ENCODE measurements at regions not wholly inside any gene's neighbourhood (a gene's known extent, or its start where the extent isn't known, plus 50 kb on each side); places are given as distances from the start of the nearest gene placed in this dataset.

- Histone ChIP-seq H3K27ac (ENCODE audit: low read depth, low read length) (no peak overlapping the region), H2BK12ac (ENCODE audit: low read length) (no peak overlapping the region), H3K4me3 (ENCODE audit: low read depth, low read length) (no peak overlapping the region), H4K12ac (ENCODE audit: low read depth, low read length) (no peak overlapping the region), H2AK5ac (ENCODE audit: low read length) (no peak overlapping the region), H4K8ac (ENCODE audit: low read depth, low read length) (no peak overlapping the region), H2BK5ac (ENCODE audit: low read depth, low read length, poor library complexity) (no peak overlapping the region), H2AFZ (ENCODE audit: insufficient read depth, low read length, poor library complexity) (no peak overlapping the region), H3K36me3 (ENCODE audit: control insufficient read depth in 1 of 2, insufficient read depth in 2 of 2, low read length in 2 of 2) (no peaks in the 10 kb centered on the region), H3K14ac (ENCODE audit: low read length) (no peak overlapping the region), H3K79me2 (ENCODE audit: control insufficient read depth, insufficient read depth, low read length, poor library complexity) (no peaks in the 10 kb centered on the region), H3K4me2 (ENCODE audit: low read length) (no peak overlapping the region), H2BK120ac (ENCODE audit: insufficient read depth, low read length, poor library complexity) (no peak overlapping the region), H3K9me3 (ENCODE audit: insufficient read depth, low read depth, low read length) (peaks cover 3% of the 10 kb centered on the region), H3K4ac (ENCODE audit: low read depth, low read length) (no peak overlapping the region), H3K79me1 (ENCODE audit: low read length) (no peaks in the 10 kb centered on the region), H3K18ac (ENCODE audit: low read length) (no peak overlapping the region), H3K27me3 (ENCODE audit: insufficient read depth, low read length) (no peaks in the 10 kb centered on the region), H3K9ac (ENCODE audit: low read length) (no peak overlapping the region), H4K91ac (ENCODE audit: low read depth, low read length) (no peak overlapping the region), H3K23ac (ENCODE audit: low read length) (no peak overlapping the region), H3K4me1 (ENCODE audit: control insufficient read depth in 1 of 2, insufficient read depth in 2 of 2, low read length in 2 of 2) (no peaks in the 10 kb centered on the region)
- no peak for DNase-seq
Observed at GRCh38 chr4:171717231-171717741, 95.9 kb upstream of the GALNTL6 start.

GRCh38 chr4:171715973-171716372 is 97.2 kb upstream of the GALNTL6 start:
- Histone ChIP-seq H2BK12ac (ENCODE audit: low read length) (no peak overlapping the region), H3K27ac (ENCODE audit: low read depth, low read length) (no peak overlapping the region), H4K8ac (ENCODE audit: low read depth, low read length) (no peak overlapping the region), H3K4me2 (ENCODE audit: low read length) (no peak overlapping the region), H3K79me1 (ENCODE audit: low read length) (no peaks in the 10 kb centered on the region), H3K79me2 (ENCODE audit: control insufficient read depth, insufficient read depth, low read length, poor library complexity) (no peaks in the 10 kb centered on the region), H3K9me3 (ENCODE audit: insufficient read depth, low read depth, low read length) (peaks cover 3% of the 10 kb centered on the region), H3K18ac (ENCODE audit: low read length) (no peak overlapping the region), H3K9ac (ENCODE audit: low read length) (no peak overlapping the region), H3K36me3 (ENCODE audit: control insufficient read depth in 1 of 2, insufficient read depth in 2 of 2, low read length in 2 of 2) (no peaks in the 10 kb centered on the region), H3K14ac (ENCODE audit: low read length) (no peak overlapping the region), H4K12ac (ENCODE audit: low read depth, low read length) (no peak overlapping the region), H2BK120ac (ENCODE audit: insufficient read depth, low read length, poor library complexity) (no peak overlapping the region), H3K27me3 (ENCODE audit: insufficient read depth, low read length) (no peaks in the 10 kb centered on the region), H4K91ac (ENCODE audit: low read depth, low read length) (no peak overlapping the region), H3K4me3 (ENCODE audit: low read depth, low read length) (no peak overlapping the region), H2BK5ac (ENCODE audit: low read depth, low read length, poor library complexity) (no peak overlapping the region), H3K23ac (ENCODE audit: low read length) (no peak overlapping the region), H2AFZ (ENCODE audit: insufficient read depth, low read length, poor library complexity) (no peak overlapping the region), H3K4ac (ENCODE audit: low read depth, low read length) (no peak overlapping the region), H3K4me1 (ENCODE audit: control insufficient read depth in 1 of 2, insufficient read depth in 2 of 2, low read length in 2 of 2) (no peaks in the 10 kb centered on the region), H2AK5ac (ENCODE audit: low read length) (no peak overlapping the region)
- no peak for DNase-seq
- no CpG with 5 or more reads among the region's 1 CpG for whole genome bisulfite sequencing (ENCODE audit: extremely low coverage, insufficient coverage, insufficient read length)

- no peak overlapping the region for H4K12ac ChIP-seq (ENCODE audit: low read depth, low read length)
- no peaks in the 10 kb centered on the region for H3K27me3 ChIP-seq (ENCODE audit: insufficient read depth, low read length)
- no peak overlapping the region for H3K9ac ChIP-seq (ENCODE audit: low read length)
- H2AK5ac ChIP-seq (ENCODE audit: low read length): no peak overlapping the region
- H3K4me3 ChIP-seq (ENCODE audit: low read depth, low read length): peak overlapping the region; percentile 44
- H4K91ac ChIP-seq (ENCODE audit: low read depth, low read length): no peak overlapping the region
- no peak overlapping the region for H3K4me2 ChIP-seq (ENCODE audit: low read length)
- no peak overlapping the region for H2AFZ ChIP-seq (ENCODE audit: insufficient read depth, low read length, poor library complexity)
- H3K36me3 ChIP-seq (ENCODE audit: control insufficient read depth in 1 of 2, insufficient read depth in 2 of 2, low read length in 2 of 2): no peaks in the 10 kb centered on the region
- no peaks in the 10 kb centered on the region for H3K4me1 ChIP-seq (ENCODE audit: control insufficient read depth in 1 of 2, insufficient read depth in 2 of 2, low read length in 2 of 2)
- WGBS (ENCODE audit: extremely low coverage, insufficient coverage, insufficient read length): no CpG with 5 or more reads among the region's 5 CpGs
- H2BK120ac ChIP-seq (ENCODE audit: insufficient read depth, low read length, poor library complexity): no peak overlapping the region
- H2BK12ac ChIP-seq (ENCODE audit: low read length): no peak overlapping the region
- H3K9me3 ChIP-seq (ENCODE audit: insufficient read depth, low read depth, low read length): peaks cover 3% of the 10 kb centered on the region
- H3K23ac ChIP-seq (ENCODE audit: low read length): no peak overlapping the region
- no peak for DNase-seq
- no peak overlapping the region for H3K18ac ChIP-seq (ENCODE audit: low read length)
- no peaks in the 10 kb centered on the region for H3K79me1 ChIP-seq (ENCODE audit: low read length)
- no peak overlapping the region for H2BK5ac ChIP-seq (ENCODE audit: low read depth, low read length, poor library complexity)
- H3K4ac ChIP-seq (ENCODE audit: low read depth, low read length): no peak overlapping the region
- no peak overlapping the region for H3K14ac ChIP-seq (ENCODE audit: low read length)
- no peaks in the 10 kb centered on the region for H3K79me2 ChIP-seq (ENCODE audit: control insufficient read depth, insufficient read depth, low read length, poor library complexity)
- no peak overlapping the region for H4K8ac ChIP-seq (ENCODE audit: low read depth, low read length)
- no peak overlapping the region for H3K27ac ChIP-seq (ENCODE audit: low read depth, low read length)
Observed at GRCh38 chr4:171714791-171715454, 98.3 kb upstream of the GALNTL6 start.

GRCh38 chr4:171710743-171711142 is 102.5 kb upstream of the GALNTL6 start:
- no peaks in the 10 kb centered on the region for H3K79me2 ChIP-seq (ENCODE audit: control insufficient read depth, insufficient read depth, low read length, poor library complexity)
- H2AK5ac ChIP-seq (ENCODE audit: low read length): no peak overlapping the region
- no peaks in the 10 kb centered on the region for H3K9me3 ChIP-seq (ENCODE audit: insufficient read depth, low read depth, low read length)
- H4K8ac ChIP-seq (ENCODE audit: low read depth, low read length): no peak overlapping the region
- H3K23ac ChIP-seq (ENCODE audit: low read length): no peak overlapping the region
- no peak overlapping the region for H4K12ac ChIP-seq (ENCODE audit: low read depth, low read length)
- H2AFZ ChIP-seq (ENCODE audit: insufficient read depth, low read length, poor library complexity): no peak overlapping the region
- H3K9ac ChIP-seq (ENCODE audit: low read length): no peak overlapping the region
- H2BK5ac ChIP-seq (ENCODE audit: low read depth, low read length, poor library complexity): no peak overlapping the region
- H2BK12ac ChIP-seq (ENCODE audit: low read length): no peak overlapping the region
- no peaks in the 10 kb centered on the region for H3K36me3 ChIP-seq (ENCODE audit: control insufficient read depth in 1 of 2, insufficient read depth in 2 of 2, low read length in 2 of 2)
- no peak overlapping the region for H3K4ac ChIP-seq (ENCODE audit: low read depth, low read length)
- no peak overlapping the region for H4K91ac ChIP-seq (ENCODE audit: low read depth, low read length)
- H3K4me2 ChIP-seq (ENCODE audit: low read length): no peak overlapping the region
- no peak for DNase-seq
- H3K79me1 ChIP-seq (ENCODE audit: low read length): no peaks in the 10 kb centered on the region
- H3K14ac ChIP-seq (ENCODE audit: low read length): no peak overlapping the region
- H3K4me3 ChIP-seq (ENCODE audit: low read depth, low read length): no peak overlapping the region
- H3K4me1 ChIP-seq (ENCODE audit: control insufficient read depth in 1 of 2, insufficient read depth in 2 of 2, low read length in 2 of 2): no peaks in the 10 kb centered on the region
- no peaks in the 10 kb centered on the region for H3K27me3 ChIP-seq (ENCODE audit: insufficient read depth, low read length)
- H2BK120ac ChIP-seq (ENCODE audit: insufficient read depth, low read length, poor library complexity): no peak overlapping the region
- H3K27ac ChIP-seq (ENCODE audit: low read depth, low read length): no peak overlapping the region
- H3K18ac ChIP-seq (ENCODE audit: low read length): no peak overlapping the region
- WGBS (ENCODE audit: extremely low coverage, insufficient coverage, insufficient read length): no CpG with 5 or more reads among the region's 1 CpG
